Neural cell (in vitro differentiated cells): ENCODE measurements at regions not wholly inside any gene's neighbourhood (a gene's known extent, or its start where the extent isn't known, plus 50 kb on each side); places are given as distances from the start of the nearest gene placed in this dataset.

Experiments used
- H2AFZ ChIP-seq: fragments of 200-600, 300-800 bp; sonication (generic), shearing (Covaris generic); 2 replicates; pipeline ENCODE4 v1.6.0; 2014; ENCODE audit warnings: low read depth, mild to moderate bottlenecking, antibody characterized with exemption, low read length, moderate library complexity
- H3F3A ChIP-seq: fragments of 200-600 bp; shearing (Covaris generic); 2 replicates; pipeline ENCODE4 v1.6.1; 2016; ENCODE audit warnings: mild to moderate bottlenecking, moderate library complexity, mixed read lengths, antibody characterized with exemption, low read length; ENCODE audit not compliant: insufficient read depth, poor library complexity, severe bottlenecking
- H3K27ac ChIP-seq: fragments of 200-600, 300-800 bp; sonication (generic), shearing (Covaris generic); 2 replicates; pipeline ENCODE4 v1.5.1; 2014; ENCODE audit warnings: mild to moderate bottlenecking, low read length, moderate library complexity
- H3K27me3 ChIP-seq: fragments of 300-800, 200-600 bp; sonication (generic), shearing (Covaris generic); 2 replicates; pipeline ENCODE4 v1.6.0; 2014; ENCODE audit warnings: mild to moderate bottlenecking, low read depth, low read length, moderate library complexity; ENCODE audit not compliant: insufficient read depth
- H3K36me3 ChIP-seq: fragments of 300-800, 200-600 bp; sonication (generic), shearing (Covaris generic); 2 replicates; pipeline ENCODE4 v1.5.1; 2014; ENCODE audit warnings: mild to moderate bottlenecking, antibody characterized with exemption, low read length, moderate library complexity; ENCODE audit not compliant: insufficient read depth
- H3K4me2 ChIP-seq: fragments of 300-800, 200-600 bp; sonication (generic), shearing (Covaris generic); 2 replicates; pipeline ENCODE4 v1.6.0; 2014; ENCODE audit warnings: mild to moderate bottlenecking, low read length
- H3K4me3 ChIP-seq: fragments of 300-800, 200-600 bp; sonication (generic), shearing (Covaris generic); 2 replicates; pipeline ENCODE4 v1.5.1; 2014; ENCODE audit warnings: mild to moderate bottlenecking, low read length, moderate library complexity
- H3K79me2 ChIP-seq: fragments of 200-600 bp; shearing (Covaris generic); replicated peaks from 2 replicates; pipeline ENCODE4 v1.6.0; 2014; ENCODE audit warnings: mild to moderate bottlenecking, low read length, moderate library complexity; ENCODE audit not compliant: insufficient read depth
- H3K9ac ChIP-seq: fragments of 300-800, 200-600 bp; sonication (generic), shearing (Covaris generic); 2 replicates; pipeline ENCODE4 v1.6.1; 2016; ENCODE audit warnings: mild to moderate bottlenecking, low read length, mixed read lengths
- H3K9me2 ChIP-seq: fragments of 200-600 bp; shearing (Covaris generic); 2 replicates; pipeline ENCODE4 v1.6.1; 2016; ENCODE audit warnings: mild to moderate bottlenecking, low read length, mixed read lengths; ENCODE audit not compliant: insufficient read depth
- H3K9me3 ChIP-seq: fragments of 200-600, 300-800 bp; sonication (generic), shearing (Covaris generic); 2 replicates; pipeline ENCODE4 v1.6.1; 2016; ENCODE audit warnings: mild to moderate bottlenecking, mixed run types, low read length, moderate library complexity, mixed read lengths
- H4K20me1 ChIP-seq: fragments of 200-600 bp; shearing (Covaris generic); 2 replicates; pipeline ENCODE4 v1.6.1; 2016; ENCODE audit warnings: mild to moderate bottlenecking, mixed run types; ENCODE audit not compliant: insufficient read depth
- EP300 ChIP-seq: fragments of 450-650 bp; conservative IDR thresholded peaks from 2 replicates; pipeline ENCODE4 v1.6.1; 2014; ENCODE audit warnings: antibody characterized with exemption, mild to moderate bottlenecking, moderate library complexity; ENCODE audit not compliant: poor library complexity, severe bottlenecking
- EZH2 ChIP-seq: fragments of 200-600, 300-800 bp; shearing (Covaris generic), sonication (generic); IDR thresholded peaks from 2 replicates; pipeline ENCODE4 v1.6.1; 2014; ENCODE audit warnings: antibody characterized with exemption, low read length, borderline replicate concordance, mild to moderate bottlenecking; ENCODE audit not compliant: insufficient read depth, poor library complexity, severe bottlenecking
- MXI1 ChIP-seq: fragments of 450-650 bp; conservative IDR thresholded peaks from 2 replicates; pipeline ENCODE4 v1.6.1; 2014; ENCODE audit warnings: antibody characterized with exemption, mild to moderate bottlenecking; ENCODE audit not compliant: poor library complexity, severe bottlenecking
- POLR2AphosphoS5 ChIP-seq: IDR thresholded peaks from 2 replicates; pipeline ENCODE4 v1.6.1; 2012
- RAD21 ChIP-seq: fragments of 450-650 bp; conservative IDR thresholded peaks from 2 replicates; pipeline ENCODE4 v1.6.1; 2014; ENCODE audit warnings: antibody characterized with exemption, mild to moderate bottlenecking, moderate library complexity
- SMC3 ChIP-seq: fragments of 450-650 bp; conservative IDR thresholded peaks from 2 replicates; pipeline ENCODE4 v1.6.1; 2014; ENCODE audit warnings: antibody characterized with exemption, mild to moderate bottlenecking, moderate library complexity; ENCODE audit not compliant: poor library complexity
- TAF1 ChIP-seq: IDR thresholded peaks from 2 replicates; pipeline ENCODE4 v1.6.1; 2012; ENCODE audit warnings: low read depth
- TF ChIP-seq, protein P1 (sequence below): IDR thresholded peaks from 2 replicates; pipeline ENCODE4 v1.6.1; 2012; ENCODE audit warnings: borderline replicate concordance
- TF ChIP-seq, protein P2 (sequence below): fragments of 450-650 bp; IDR thresholded peaks from 2 replicates; pipeline ENCODE4 v1.5.1; 2014; ENCODE audit warnings: antibody characterized with exemption, mild to moderate bottlenecking, moderate library complexity; ENCODE audit not compliant: poor library complexity, severe bottlenecking

DNA sequence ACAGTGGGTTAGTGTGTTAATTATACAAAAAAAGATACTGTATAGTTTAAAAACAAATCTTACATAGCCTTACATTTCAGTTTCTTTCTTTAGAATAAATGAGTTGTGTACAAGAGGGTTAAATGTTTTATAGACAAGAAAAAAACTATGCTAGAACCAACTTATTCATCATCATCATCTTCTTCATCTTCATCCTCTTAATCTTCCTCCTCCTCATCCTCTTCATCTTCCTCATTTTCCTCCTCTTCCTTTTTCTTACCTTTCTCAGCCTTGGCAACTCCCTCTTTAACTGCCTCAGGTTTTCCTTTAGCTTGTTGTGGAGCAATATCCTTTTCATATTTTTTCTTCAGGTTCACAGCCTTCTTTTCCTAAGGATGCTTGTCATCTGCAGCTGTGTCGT lies 53.7 kb downstream of the RPS12 start:
- Histone ChIP-seq H3K4me3 (no peak overlapping the region), H4K20me1 (no peaks in the 10 kb centered on the region), H3K9me2 (no peaks in the 10 kb centered on the region), H3K27ac (no peak overlapping the region), H3K4me2 (no peak overlapping the region), H3K9me3 (no peaks in the 10 kb centered on the region), H3K27me3 (no peaks in the 10 kb centered on the region), H3K36me3 (no peaks in the 10 kb centered on the region), H3K79me2 (no peaks in the 10 kb centered on the region), H3F3A (no peaks in the 10 kb centered on the region), H3K9ac (no peak overlapping the region), H2AFZ (no peak overlapping the region)
- TF ChIP-seq, protein P1, sequence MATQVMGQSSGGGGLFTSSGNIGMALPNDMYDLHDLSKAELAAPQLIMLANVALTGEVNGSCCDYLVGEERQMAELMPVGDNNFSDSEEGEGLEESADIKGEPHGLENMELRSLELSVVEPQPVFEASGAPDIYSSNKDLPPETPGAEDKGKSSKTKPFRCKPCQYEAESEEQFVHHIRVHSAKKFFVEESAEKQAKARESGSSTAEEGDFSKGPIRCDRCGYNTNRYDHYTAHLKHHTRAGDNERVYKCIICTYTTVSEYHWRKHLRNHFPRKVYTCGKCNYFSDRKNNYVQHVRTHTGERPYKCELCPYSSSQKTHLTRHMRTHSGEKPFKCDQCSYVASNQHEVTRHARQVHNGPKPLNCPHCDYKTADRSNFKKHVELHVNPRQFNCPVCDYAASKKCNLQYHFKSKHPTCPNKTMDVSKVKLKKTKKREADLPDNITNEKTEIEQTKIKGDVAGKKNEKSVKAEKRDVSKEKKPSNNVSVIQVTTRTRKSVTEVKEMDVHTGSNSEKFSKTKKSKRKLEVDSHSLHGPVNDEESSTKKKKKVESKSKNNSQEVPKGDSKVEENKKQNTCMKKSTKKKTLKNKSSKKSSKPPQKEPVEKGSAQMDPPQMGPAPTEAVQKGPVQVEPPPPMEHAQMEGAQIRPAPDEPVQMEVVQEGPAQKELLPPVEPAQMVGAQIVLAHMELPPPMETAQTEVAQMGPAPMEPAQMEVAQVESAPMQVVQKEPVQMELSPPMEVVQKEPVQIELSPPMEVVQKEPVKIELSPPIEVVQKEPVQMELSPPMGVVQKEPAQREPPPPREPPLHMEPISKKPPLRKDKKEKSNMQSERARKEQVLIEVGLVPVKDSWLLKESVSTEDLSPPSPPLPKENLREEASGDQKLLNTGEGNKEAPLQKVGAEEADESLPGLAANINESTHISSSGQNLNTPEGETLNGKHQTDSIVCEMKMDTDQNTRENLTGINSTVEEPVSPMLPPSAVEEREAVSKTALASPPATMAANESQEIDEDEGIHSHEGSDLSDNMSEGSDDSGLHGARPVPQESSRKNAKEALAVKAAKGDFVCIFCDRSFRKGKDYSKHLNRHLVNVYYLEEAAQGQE: no peak
- TF ChIP-seq RAD21 (no peak), MXI1 (no peak), EZH2 (no peak), SMC3 (no peak), EP300 (no peak), POLR2AphosphoS5 (no peak), TAF1 (no peak)
- TF ChIP-seq, protein P2, sequence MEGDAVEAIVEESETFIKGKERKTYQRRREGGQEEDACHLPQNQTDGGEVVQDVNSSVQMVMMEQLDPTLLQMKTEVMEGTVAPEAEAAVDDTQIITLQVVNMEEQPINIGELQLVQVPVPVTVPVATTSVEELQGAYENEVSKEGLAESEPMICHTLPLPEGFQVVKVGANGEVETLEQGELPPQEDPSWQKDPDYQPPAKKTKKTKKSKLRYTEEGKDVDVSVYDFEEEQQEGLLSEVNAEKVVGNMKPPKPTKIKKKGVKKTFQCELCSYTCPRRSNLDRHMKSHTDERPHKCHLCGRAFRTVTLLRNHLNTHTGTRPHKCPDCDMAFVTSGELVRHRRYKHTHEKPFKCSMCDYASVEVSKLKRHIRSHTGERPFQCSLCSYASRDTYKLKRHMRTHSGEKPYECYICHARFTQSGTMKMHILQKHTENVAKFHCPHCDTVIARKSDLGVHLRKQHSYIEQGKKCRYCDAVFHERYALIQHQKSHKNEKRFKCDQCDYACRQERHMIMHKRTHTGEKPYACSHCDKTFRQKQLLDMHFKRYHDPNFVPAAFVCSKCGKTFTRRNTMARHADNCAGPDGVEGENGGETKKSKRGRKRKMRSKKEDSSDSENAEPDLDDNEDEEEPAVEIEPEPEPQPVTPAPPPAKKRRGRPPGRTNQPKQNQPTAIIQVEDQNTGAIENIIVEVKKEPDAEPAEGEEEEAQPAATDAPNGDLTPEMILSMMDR: no peak

DNA sequence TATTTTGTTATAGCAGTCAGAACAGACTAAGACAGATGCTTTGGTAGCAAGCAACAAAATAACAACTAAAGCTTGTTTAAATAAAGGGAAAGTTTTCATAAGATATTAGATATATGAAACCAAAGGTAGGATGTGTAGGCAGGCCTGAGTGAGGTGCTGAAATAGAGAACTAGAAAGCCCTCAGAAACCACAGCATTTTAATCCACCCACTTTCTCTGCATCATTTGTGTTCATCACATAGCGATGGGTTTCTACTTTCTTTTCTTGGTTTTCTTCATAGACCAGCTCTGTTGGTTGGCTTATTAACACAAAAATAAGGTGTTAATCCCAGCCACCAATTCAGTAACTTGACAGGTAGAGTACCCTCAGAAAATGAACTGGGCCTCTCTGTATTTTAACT lies 58.6 kb downstream of the RPS12 start:
- no peaks in the 10 kb centered on the region for H3K79me2 ChIP-seq
- no peak overlapping the region for H3K27ac ChIP-seq
- H3K4me2 ChIP-seq: no peak overlapping the region
- no peaks in the 10 kb centered on the region for H4K20me1 ChIP-seq
- H2AFZ ChIP-seq: no peak overlapping the region
- no peaks in the 10 kb centered on the region for H3K9me3 ChIP-seq
- H3K9ac ChIP-seq: no peak overlapping the region
- H3K4me3 ChIP-seq: no peak overlapping the region
- no peaks in the 10 kb centered on the region for H3K36me3 ChIP-seq
- TF ChIP-seq TAF1: no peak
- no peak for TF ChIP-seq POLR2AphosphoS5
- H3F3A ChIP-seq: no peaks in the 10 kb centered on the region
- no peaks in the 10 kb centered on the region for H3K27me3 ChIP-seq
- no peaks in the 10 kb centered on the region for H3K9me2 ChIP-seq

DNA sequence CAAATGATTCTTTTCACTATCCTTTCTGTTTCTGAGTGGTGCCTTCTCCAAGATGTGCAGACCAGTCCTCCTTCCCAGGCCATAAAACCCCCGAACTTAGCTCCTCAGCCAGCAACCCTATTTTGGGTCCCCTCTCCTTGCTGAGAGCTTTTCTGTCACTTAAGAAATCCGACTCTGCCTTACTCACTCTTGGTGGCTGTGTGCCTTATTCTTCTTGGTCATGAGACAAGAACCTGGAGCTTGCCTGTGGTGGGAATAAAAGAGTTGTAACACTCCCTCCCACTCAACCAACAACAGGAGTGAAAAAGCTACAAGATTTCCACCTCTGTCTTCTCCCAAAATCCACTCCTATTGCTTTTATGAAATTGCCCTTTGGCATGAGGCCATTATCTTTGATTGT lies 62.6 kb downstream of the RPS12 start:
- H4K20me1 ChIP-seq: no peaks in the 10 kb centered on the region
- H3K27me3 ChIP-seq: no peaks in the 10 kb centered on the region
- H3K4me3 ChIP-seq: no peak overlapping the region
- no peak overlapping the region for H3K4me2 ChIP-seq
- no peaks in the 10 kb centered on the region for H3K9me3 ChIP-seq
- no peak overlapping the region for H3K9ac ChIP-seq
- no peaks in the 10 kb centered on the region for H3K36me3 ChIP-seq
- H3F3A ChIP-seq: no peaks in the 10 kb centered on the region
- no peaks in the 10 kb centered on the region for H3K79me2 ChIP-seq
- no peaks in the 10 kb centered on the region for H3K9me2 ChIP-seq
- TF ChIP-seq TAF1 (no peak), RAD21 (no peak), EZH2 (no peak), POLR2AphosphoS5 (no peak)
- TF ChIP-seq, protein P2: no peak
- TF ChIP-seq, protein P1: no peak
- no peak overlapping the region for H3K27ac ChIP-seq
- H2AFZ ChIP-seq: no peak overlapping the region
